ENCODE measurements at regions not wholly inside any gene's neighbourhood (a gene's known extent, or its start where the extent isn't known, plus 50 kb on each side); places are given as distances from the start of the nearest gene placed in this dataset.

DNA sequence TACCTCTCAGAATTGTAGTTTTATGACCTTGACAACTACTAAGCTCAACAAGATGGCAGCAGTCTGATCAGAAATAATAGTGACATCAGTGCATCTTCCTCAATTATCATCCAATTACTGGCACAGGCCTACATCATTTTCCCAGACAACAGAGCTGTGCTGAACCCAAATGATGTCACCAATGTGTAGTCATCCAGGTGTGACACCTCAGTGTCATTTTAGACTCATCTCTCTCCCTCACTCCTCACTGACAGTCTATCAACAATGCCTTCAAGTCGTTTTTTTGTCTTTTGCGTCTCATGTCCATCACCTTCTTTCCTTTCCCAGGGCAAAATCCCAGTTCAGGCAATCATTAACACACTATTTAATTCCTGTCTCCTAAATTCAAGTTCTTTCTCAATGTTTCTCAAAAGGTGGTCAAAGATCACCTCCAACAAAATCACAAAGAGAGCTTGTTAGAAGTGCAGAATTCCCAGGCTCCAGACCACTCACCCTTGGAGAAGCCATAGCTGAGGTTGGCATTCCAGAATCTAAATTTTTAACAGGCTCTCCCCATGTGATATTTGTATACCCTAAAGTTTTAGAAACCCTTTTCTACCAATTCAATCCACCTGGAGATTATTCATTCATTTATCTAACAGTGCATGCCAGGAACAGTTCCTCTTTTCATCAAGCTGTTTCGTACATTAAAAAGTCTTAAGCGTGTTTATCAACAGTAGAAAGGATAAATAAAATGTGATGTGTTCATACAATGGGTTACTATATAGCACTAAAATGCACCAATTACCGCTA lies 125.3 kb upstream of the KLF7 start:
- no peak for DNase-seq

DNA sequence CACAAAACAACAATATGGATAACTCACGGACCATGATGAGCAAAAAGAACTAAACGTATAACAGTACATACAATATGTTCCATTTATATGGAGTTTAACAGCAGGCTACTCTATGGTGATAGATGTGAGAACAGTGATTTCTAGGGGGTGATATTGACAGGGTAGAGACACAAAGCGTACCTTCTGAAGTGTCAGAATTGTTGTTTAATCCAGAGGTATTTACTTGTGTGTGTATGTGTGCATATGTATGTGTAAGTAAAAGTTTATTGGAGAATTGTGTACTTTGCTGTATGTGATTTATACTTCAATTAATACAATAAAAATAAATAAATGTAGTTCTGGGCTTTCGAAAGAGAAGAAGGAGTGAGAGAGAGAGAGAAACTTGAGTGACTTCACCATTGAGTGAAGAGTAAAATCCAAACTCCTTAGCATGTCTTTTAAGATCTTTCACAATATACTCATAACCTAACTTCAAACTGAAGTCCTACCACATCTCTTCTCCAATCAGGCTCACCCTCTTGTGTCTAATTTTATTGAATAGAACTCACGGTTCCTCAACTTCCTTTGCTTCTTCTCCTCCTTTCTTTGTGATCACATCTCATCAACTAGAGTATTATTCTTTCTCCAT lies 126.0 kb upstream of the KLF7 start:
- no peak for DNase-seq

DNA sequence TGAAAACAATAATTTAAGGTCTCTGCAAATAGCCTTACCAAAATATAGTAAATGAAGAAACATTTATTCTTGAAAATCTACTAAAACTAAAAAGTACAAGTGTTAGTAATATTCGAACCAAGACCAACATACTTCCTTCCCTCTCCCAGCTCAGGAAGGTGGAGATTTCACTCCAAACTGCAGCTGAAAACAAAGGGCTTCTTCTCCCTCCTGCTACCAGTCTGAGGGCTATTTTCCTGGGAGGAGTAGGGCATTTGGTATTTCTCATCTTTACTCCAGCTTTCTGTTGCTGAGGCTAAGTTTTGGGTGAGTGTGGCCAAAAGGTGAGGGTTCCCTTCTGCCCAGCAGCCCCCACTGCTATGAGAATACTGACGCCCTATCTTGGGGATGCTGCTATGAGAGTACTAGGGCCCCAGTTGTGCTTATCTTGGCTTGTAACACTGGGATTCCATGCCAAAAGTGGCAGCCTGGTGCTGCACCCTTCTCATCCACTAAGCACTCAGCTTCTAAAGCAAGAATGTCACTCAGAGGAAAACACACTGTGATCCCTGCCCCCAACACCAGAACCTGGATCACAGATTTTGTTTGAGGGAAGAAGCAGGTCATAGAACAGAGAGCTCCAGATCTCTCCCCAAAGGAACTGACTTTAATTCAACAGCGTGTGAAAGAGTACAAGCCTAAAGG lies 130.7 kb upstream of the KLF7 start:
- DNase-seq = no peak

DNA sequence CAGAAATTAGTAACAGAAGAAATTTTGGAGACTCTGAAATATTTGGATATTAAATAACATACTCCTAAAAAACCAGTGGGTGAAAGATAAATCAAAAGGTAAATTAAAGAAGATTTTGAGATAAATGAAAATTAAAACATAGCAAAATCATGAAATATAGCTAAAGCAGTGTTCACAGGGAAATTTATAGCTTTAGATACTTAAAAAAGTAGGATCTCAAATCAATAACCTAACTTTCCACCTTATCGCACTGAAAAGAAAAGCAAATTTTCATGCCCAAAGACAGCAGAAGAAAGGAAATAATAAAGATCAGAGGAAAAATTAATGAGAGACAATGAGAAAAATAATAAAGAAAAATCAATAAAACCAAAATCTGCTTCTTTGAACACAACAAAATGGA lies 135.1 kb upstream of the KLF7 start:
- DNase-seq = no peak

DNA sequence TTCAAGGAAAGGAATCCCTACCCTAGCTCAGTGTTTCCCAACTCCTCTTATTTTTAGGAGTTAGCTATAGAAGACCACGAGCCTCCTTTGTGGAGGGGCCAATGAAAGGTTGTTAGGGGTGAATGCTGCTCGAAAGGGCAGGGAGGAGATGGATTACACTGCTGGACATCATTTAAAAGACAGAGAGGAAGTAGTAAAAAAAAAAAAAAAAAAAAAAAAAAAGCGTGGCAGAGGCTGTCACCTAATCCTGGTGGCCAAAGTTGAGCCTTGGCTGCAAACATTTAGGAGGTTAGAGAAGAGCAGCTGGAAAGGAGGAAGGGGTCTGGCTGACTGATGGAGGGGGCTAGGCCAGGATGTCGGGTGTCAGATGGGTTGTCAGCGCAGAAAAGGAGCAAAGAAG lies 139.0 kb upstream of the KLF7 start:
- no peak for DNase-seq

DNA sequence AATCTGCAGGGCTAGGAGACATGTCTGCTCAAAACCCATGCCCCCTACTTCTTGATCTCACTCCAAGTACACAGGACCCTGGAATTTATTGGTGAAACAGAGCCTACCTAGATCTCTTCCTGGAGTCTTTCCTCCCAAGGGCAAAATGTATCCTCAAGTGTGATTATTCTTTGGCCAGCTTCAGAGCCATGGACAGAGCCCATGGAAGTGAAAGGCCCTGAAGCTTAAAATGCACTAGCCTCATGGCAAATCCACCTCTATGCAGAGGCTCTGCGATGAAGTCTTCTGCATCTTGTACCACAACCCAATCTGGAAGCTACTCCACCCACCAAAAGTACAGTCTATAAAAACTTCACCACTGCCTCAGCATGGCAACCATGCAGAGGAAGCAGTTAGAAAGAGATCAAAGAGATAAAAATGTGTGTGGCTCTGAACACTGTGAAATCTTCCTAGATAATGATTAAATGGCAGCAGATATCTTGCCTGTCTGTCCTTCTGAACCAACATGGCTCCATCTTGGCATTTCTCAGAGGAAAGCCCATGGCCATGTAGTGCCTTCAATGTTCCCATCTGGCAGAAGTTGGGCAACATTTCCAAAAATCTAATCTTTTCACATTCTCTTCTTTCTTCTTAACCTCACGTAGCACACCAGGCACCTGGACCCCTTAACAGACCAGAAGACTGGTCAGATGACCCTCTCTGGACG lies 142.9 kb upstream of the KLF7 start:
- DNase-seq = no peak

DNA sequence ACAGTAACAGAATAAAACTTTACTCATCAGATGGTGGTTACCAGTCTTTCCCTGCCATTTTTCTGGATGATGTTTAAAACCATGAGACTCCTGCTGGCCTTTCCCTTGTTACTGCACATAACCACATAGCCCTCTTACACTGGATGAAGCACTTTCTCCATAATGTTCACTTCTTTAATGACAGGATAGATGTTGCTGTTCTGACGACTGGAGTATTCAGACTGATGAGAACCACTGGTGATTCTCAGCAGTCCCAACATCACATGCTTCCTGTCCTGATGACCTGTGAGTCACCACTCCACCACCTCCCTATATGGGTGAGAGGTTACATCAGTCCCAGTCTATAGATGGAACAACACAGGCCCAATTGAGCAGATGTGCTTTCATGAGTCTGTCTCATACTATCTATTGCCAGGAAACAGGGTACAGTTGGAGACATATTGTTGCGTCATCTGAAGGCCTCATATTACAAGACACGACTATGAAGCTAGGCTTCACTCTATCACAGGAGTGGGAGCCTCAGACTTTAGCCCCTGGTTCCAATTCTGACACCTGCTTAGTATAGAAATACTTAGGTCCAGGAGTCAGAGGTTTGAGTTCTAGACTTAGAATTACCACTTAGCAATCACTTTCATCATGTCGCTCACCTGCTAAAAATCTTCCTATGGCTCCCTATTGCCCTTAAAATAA lies 145.7 kb upstream of the KLF7 start:
- DNase-seq = no peak

DNA sequence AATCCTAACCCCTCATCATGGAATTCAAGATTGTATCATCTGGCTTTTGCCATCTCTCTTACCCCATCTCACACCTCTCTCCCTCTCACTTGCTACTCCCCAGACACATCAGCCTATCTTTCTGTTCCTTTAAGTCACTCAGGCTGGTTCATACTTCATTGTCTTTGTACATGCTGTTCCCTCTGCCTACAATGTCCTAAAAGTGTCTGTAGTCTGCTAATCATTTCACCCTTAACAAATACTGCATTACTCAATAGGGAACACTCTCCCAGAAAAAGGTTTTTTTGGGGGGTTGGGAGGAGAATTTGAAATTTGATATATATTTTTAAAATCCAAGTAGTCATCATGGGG lies 146.2 kb upstream of the KLF7 start:
- no peak for DNase-seq

DNA sequence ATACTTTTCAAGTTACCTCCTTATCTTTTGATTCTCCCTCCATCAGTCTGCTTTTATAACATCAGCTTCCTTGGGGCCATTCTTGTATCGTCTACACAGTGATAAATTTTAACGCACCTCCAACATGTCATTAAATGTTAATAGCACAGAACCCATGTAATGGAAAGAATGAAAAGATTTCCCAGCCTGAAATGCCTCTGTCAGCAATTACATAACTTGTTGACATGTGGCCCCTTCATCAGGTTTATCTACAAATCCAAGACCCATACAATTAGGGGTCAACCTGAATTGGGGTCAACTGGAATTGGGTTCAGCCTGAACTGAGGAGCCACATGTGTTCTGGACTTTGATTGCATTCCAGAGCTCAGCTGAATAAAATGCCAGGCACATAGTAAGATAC lies 148.2 kb upstream of the KLF7 start:
- no peak for DNase-seq

DNA sequence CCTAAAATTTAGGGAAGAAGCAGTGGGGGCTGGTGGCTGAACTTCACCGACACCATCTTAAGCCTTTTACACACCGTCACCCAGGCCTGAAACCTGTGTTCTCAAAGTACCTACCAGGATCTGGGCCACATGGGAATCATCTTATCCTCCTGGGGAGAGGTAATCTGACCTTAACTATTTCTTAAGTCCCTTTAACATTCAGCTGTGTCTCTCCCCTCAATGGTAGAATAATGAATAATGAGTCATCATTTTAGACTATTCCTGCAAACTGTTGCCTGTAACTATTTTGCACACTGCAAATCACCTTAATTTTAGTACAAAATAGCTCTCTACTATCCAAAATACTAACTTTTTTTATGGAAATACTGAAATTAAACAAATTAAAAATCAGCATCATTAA lies 149.4 kb upstream of the KLF7 start:
- DNase-seq = no peak

DNA sequence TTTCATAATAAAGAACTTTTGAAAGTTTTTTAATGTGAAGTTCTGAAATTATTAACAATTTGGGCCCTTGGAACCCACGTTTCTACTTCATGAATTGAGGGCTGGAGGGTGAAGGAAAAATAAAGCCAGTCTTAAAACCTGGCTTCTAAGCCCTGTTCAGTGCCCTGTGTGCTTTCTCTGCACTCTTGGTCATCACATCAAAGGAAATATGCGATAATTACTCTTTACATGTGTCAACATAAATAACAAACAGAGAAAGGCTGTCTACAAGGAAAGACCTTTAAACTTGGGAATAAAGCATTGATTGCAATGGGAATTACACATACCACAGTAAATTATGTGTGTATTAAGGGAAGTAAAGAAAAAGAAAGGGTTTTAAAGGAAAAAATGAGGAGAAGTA lies 150.7 kb upstream of the KLF7 start:
- DNase-seq = no peak

DNA sequence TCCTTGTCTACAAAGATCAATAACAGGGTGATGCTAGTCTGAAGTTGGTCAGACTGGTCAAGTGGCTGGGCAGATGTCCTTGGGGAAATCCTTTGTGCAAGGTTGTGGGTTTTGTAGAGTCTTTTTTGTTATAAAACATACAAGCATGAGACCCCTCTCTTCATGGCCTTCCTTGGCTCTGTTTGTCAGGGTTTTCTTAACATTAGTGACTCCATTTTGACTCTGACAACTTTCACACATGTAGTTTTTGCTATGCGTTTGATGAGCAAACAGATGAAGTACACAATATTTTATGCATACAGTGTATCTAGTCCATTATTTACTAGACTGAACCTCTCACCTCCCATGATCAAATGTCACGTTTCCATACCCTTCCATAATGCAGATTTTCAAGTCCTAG lies 151.2 kb upstream of the KLF7 start:
- DNase-seq = no peak

DNA sequence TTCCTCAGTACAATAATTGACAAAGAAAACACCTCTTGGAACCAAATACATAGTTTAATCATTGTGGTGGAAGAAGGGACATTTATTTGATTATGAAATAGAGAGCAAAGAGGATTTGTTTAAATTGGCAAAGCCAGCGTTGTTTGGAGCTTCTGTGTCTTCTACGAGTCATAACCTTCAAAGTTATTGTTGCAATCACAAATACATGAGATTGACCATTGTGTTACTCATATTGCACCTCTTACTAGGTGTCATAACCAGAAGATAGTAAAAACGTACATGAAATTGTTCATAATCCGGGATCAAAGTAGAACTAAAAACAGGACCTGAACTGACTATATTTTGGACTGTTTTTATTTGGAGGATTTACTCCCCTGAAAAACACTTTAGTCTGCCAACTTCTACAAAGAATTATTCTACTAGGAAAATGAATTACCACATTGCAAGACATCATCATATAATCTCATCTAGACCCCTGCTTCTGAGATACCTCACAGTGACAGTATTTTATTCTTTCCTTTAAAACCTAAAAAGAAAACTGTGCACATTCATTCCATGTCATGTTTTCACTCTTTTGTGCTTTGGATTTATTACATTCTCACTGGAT lies 151.7 kb upstream of the KLF7 start:
- DNase-seq = no peak

DNA sequence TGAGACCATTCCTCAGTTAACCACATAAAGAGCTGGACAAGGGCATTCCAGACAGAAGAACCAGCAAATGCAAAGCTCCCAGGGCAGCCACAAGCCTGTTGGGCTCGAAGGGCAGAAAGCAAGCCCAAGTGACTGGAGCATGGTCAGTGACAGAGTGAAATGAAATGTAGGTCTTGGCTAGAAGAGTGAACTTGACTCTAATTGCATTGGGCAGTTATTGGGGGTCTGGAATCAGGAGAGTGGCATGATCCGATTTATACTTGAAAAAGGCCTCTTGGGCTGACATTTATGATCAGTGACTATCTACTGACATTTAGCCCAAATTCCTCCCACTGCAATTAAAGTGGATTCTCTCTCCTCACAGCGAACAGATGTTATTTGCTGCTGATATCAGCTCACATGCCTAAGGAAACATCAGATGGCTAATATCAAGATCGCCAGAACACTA lies 152.5 kb upstream of the KLF7 start:
- DNase-seq = no peak

DNA sequence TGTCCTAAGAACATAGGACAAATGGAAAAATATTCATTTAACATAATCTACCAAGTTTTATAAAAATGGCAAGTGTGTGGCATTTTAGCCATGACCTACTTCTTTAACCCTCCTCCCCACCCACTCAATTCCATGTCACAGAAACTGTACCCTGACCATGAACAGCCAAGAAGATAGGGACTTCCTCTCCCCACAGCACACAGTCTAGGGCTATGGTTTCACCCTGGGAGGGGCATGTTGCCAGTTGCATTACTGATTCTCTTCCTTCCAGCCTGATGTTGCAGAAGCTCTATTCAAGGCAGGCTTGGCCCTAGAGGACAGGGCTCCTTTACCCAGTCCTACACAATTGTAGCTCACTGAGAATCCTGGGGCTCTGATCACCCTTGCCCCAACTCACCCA lies 153.6 kb upstream of the KLF7 start:
- no peak for DNase-seq

DNA sequence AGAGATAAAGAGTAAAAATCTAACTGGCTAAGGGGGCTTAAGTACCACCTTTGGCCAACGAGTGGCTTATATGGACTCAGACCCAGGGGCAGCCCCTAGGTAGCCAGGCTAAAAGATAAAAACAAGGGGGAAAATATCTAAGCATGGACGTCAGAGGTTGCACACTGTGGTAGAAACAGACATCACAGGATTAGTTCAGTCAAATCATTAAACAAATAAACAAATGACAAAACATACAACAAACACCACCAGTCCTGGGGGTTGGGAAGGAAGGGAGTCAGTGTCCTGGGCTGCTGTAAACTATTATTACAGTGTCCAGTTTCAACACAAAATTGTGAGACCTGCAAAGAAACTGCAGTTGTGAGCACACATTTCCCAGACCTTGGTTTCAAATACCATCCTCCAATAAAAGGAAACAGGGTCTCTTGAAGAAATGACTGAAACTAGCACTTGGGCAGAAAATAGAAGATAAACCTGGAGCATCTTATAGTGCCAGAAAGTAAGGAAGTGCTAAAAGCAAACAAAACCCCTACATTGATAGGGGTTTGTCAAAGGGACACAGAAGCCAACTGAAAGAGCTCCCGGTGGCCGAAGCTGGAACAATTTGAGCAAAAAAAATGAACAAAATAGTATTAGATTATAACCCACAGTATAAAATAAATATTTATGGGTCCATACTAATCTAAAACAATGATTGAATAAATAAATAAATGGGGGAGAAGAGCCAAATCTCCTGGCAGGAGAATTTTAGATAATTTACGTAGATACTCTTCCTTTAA lies 154.8 kb upstream of the KLF7 start:
- no peak for DNase-seq

DNA sequence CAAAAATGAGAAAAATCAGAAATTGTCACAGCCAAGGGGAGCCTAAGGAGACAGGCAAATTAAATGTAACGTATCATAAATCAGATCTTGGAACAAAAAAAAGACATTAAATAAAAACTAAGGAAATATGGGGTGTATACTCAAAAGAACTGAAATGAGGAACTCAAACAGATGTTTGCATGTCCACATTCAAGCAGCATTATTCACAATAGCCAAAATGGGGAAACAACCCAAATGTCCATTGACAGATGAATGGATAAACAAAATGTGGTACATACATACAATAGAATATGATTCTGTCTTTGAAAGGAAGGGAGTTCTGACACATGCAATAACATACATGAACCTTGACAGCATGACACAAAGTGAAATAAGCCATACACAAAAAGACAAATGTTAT lies 155.8 kb upstream of the KLF7 start:
- DNase-seq = no peak

DNA sequence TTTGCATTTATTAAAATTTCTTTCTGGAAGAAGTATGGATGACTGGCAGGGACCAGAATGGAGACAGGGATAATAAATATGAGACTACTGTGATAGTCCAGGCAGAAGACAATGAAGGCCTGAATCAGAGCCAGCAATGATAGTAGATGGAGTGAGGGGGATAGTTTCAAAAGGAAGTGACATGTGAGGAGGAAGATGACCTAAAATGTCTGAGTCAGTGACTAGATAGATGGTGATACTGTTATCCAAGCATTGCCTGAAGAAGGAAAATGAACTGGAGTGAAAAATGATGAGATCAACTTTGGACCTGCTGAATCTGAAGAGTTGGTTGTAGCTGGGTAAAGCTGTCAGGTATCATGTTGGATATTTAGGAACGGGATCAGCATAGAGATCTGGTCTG lies 158.3 kb upstream of the KLF7 start:
- DNase-seq = no peak

DNA sequence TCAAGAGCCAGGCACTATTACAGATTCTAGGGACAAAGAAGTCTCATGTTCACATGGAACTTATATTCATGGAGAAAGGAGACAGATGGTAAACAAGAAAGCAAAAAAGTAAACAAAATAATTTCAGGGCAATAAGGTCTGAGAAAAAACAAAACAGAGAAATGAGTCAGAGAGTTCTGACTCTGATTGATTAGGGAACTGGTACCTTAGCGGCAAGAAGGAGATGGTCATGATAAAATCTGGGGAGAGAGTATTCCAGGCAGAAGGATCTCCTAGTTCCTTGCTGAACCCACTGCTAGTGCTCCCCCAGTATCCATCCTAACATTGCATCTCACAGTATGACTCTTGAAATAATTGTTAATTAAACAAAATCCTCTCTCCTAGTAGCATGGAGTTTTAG lies 161.8 kb upstream of the KLF7 start:
- no peak for DNase-seq

DNA sequence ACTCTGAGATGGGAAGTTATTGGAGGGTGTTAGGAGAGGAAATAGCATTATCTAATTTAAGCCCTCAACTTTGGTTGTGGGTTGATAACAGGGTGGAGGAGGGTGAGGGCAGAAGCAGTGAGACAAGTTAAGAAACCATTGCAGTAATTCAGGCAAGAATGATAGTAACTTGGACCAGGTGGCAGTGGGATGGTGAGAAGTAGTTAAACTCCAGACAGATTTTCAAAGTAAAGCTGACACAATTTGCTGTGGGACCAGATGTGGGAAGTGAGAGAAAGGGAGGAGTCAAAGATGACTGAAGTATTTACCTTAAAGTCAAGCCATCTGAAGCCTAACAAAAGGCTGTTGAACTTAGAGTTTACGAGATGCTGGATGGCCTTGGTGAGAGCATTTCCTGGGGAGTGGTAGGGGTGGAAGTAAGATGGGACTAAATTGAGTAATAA lies 163.2 kb upstream of the KLF7 start:
- no peak for DNase-seq

DNA sequence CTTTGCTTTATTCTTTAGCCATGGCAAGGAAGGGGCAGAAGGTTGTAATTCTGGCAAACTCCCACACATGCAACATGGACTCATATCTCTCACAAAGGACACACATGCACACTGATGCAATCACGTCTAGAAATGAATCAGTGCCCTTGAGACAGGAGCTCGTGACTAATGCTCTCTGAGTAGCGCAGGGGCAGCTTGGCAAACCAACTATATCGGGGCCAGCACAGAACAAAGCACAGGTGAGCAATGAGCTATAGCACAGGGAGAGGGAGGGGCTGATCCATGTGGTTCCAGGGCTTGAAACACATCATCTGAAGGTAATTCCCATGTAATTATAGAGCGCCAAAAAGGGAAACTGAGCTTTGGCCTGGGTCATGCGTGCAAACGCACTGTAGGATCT lies 165.2 kb upstream of the KLF7 start:
- DNase-seq = no peak

DNA sequence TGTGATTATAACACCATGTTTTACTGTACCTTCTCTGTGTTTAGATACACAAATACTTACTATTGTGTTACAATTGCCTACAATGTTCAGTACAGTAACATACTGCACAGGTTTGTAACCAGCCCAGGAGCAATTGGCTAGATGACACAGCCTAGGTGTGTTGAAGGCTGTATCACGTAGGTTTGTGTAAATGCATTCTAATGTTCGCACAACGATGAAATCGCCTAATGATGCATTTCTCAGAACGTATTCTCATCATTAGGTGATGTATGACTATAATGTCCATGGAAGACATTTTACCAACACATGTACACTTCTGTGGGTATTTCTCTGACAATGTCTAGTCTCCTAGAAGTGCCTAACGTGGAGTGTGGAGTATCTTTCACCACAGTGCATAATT lies 165.9 kb upstream of the KLF7 start:
- DNase-seq = no peak
